K562 (cell line): ENCODE measurements at regions not wholly inside any gene's neighbourhood (a gene's known extent, or its start where the extent isn't known, plus 50 kb on each side); places are given as distances from the start of the nearest gene placed in this dataset.

ENCODE experiments used
- ATAC-seq: fragments of 200-7000 bp; cut with Tn5 transposase; 3 replicates; pipeline ENCODE4 v1.9.1; 2020; ENCODE audit warnings: moderate library complexity
- BruUV-seq: library from RNA; stranded (reverse); fragments of 400-500 nt; replicated peaks from 2 replicates; lab custom pipeline; 2021; lab: Mats Ljungman, UMichigan
- CTCF ChIA-PET: fragments of 300-600 bp; formaldehyde crosslinking; extraction: SDS; loops from one replicate; lab custom pipeline; 2021; ENCODE audit warnings: low intra/inter-chr PET ratio; lab: Yijun Ruan, JAX
- POLR2A ChIA-PET: fragments of 300-600, 350-650 bp; sonication (Branson Sonifier 250); formaldehyde crosslinking; extraction: SDS; loops from one replicate; lab custom pipeline; 2021; ENCODE audit warnings: antibody characterized with exemption, inconsistent platforms; lab: Yijun Ruan, JAX
- DNase-seq, 4 experiments: peaks; one replicate each; pipeline versions ENCODE4 v3.0.0 to v3.0.0-alpha.2; 2011 to 2018; ENCODE audit warnings: low spot score in 3 of 4, mixed read lengths in 3 of 4; ENCODE audit errors: extremely low read depth in 1 of 4
- FAIRE-seq: peaks from 2 replicates; lab custom pipeline; 2011; peaks lifted over from hg19 to GRCh38; lab: Jason Lieb, UNC
- H2AFZ ChIP-seq: 2 replicates; pipeline ENCODE4 v1.6.0; 2011; ENCODE audit warnings: low read depth, low read length, control low read depth, inconsistent platforms
- H3K27ac ChIP-seq: fragments of 200-600 bp; 3 replicates; pipeline ENCODE4 v1.8.0; 2011; ENCODE audit warnings: low read depth, mild to moderate bottlenecking, control low read depth, inconsistent platforms, low read length, moderate library complexity, mixed read lengths; ENCODE audit errors: extremely low read depth
- H3K27me3 ChIP-seq, 2 experiments: fragments of 300-600 bp in 1 of 2; 2 replicates in 1 of 2; 3 replicates in 1 of 2; pipeline versions ENCODE4 v1.6.0 to v1.8.0; 2011; ENCODE audit warnings: inconsistent platforms in 2 of 2, low read length in 2 of 2, mild to moderate bottlenecking in 1 of 2, mixed read lengths in 1 of 2, moderate library complexity in 1 of 2; ENCODE audit not compliant: control insufficient read depth in 2 of 2, insufficient read depth in 2 of 2
- H3K36me3 ChIP-seq: fragments of 300-600 bp; 3 replicates; pipeline ENCODE4 v1.8.0; 2011; ENCODE audit warnings: mild to moderate bottlenecking, low read length, inconsistent platforms; ENCODE audit not compliant: control insufficient read depth, insufficient read depth
- H3K4me1 ChIP-seq, 2 experiments: fragments of 200-600 bp in 1 of 2; replicated peaks in 1 of 2; 2 replicates in 1 of 2; 3 replicates in 1 of 2; pipeline versions ENCODE4 v1.5.1 to v1.8.0; 2011; ENCODE audit warnings: inconsistent platforms in 2 of 2, low read length in 2 of 2, mild to moderate bottlenecking in 1 of 2, mixed read lengths in 1 of 2, moderate library complexity in 1 of 2; ENCODE audit not compliant: control insufficient read depth in 2 of 2, insufficient read depth in 2 of 2
- H3K4me2 ChIP-seq: 2 replicates; pipeline ENCODE4 v1.6.1; 2011; ENCODE audit warnings: low read length, control low read depth, inconsistent platforms, mixed read lengths; ENCODE audit not compliant: insufficient read depth
- H3K4me3 ChIP-seq: fragments of 200-600 bp; sonication (generic), shearing (Covaris generic); 2 replicates; pipeline ENCODE4 v1.5.1; 2016; ENCODE audit warnings: control low read depth, inconsistent platforms
- H3K79me2 ChIP-seq: fragments of 200-600 bp; 3 replicates; pipeline ENCODE4 v1.8.0; 2011; ENCODE audit warnings: low read length, inconsistent platforms; ENCODE audit not compliant: control insufficient read depth, insufficient read depth
- H3K9ac ChIP-seq, 2 experiments: 2 replicates each; pipeline versions ENCODE4 v1.6.0 to v1.6.1; 2011; ENCODE audit warnings: low read depth in 2 of 2, low read length in 2 of 2, control low read depth in 1 of 2, inconsistent platforms in 1 of 2, mild to moderate bottlenecking in 1 of 2, mixed read lengths in 1 of 2; ENCODE audit not compliant: insufficient read depth in 1 of 2
- H3K9me1 ChIP-seq: one replicate; pipeline ENCODE4 v1.6.0; 2011; ENCODE audit warnings: inconsistent platforms, mild to moderate bottlenecking, low read length, moderate library complexity; ENCODE audit not compliant: control insufficient read depth, insufficient read depth
- H3K9me3 ChIP-seq: replicated peaks from 2 replicates; pipeline ENCODE4 v1.5.1; 2011; ENCODE audit warnings: low read depth, low read length, inconsistent platforms; ENCODE audit not compliant: control insufficient read depth, insufficient read depth
- H4K20me1 ChIP-seq: replicated peaks from 2 replicates; pipeline ENCODE4 v1.6.1; 2011; ENCODE audit warnings: low read length, inconsistent platforms, mixed read lengths; ENCODE audit not compliant: control insufficient read depth, insufficient read depth
- CTBP1 ChIP-seq: fragments of 450-650 bp; IDR thresholded peaks from 2 replicates; pipeline ENCODE4 v1.6.1; 2016; ENCODE audit warnings: borderline replicate concordance
- HEY1 ChIP-seq: fragments of 250-450 bp; sonication (Bioruptor Pico); IDR thresholded peaks from 2 replicates; pipeline ENCODE4 v1.5.0; 2020; ENCODE audit warnings: mild to moderate bottlenecking, moderate library complexity, borderline replicate concordance
- MCM7 ChIP-seq, 2 experiments: fragments of 450-650 bp; IDR thresholded peaks; 2 replicates each; pipeline ENCODE4 v1.6.1; 2016 to 2018
- TCF7 ChIP-seq: sonication (generic); IDR thresholded peaks from 2 replicates; pipeline ENCODE4 v1.6.1; 2016; ENCODE audit warnings: antibody characterized with exemption, borderline replicate concordance
- ZBTB1 ChIP-seq: sonication (generic); formaldehyde crosslinking; IDR thresholded peaks from 2 replicates; pipeline ENCODE4 v1.8.1; 2023; ENCODE audit warnings: missing genetic modification reagents, low read depth, mild to moderate bottlenecking, borderline replicate concordance
- WGBS: fragments of 100-300 bp; shearing (Covaris generic); methylation state at CpG from one replicate; pipeline ENCODE4 v1.1.6; 2016; ENCODE audit warnings: low coverage, mixed read lengths; ENCODE audit not compliant: insufficient coverage; ENCODE audit errors: missing lambda C conversion rate; 5-methylcytosine and 5-hydroxymethylcytosine counted together
- in situ Hi-C: fragments of 300-500 bp; cut with MboI; formaldehyde crosslinking; loops from 4 replicates; pipeline ENCODE4 v1.15.0; 2018; ENCODE audit warnings: inconsistent platforms, mixed read lengths
- intact Hi-C: fragments of 100-400 bp; cut with micrococcal nuclease; formaldehyde crosslinking; loops from 2 replicates; pipeline ENCODE4 v1.14.2; 2022

DNA sequence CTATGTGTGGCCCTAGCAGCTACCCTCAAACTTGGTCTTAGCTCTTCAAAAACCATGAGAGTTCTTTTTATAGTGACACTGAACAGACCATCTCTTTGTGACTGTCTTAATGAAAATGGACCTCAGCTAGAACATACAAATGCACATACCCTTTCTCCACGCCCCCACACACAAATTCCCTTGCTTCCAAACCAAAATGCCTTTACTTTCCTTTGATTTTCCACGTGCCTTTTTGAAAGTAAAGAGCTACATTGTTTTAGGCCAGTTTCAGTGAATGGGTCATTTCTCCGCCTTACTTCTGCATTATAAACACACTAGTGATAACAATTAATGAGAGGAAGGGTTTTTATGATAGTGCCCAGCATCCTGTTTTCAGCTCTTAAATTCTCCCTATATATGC, 105.8 kb upstream of the EFNA5 start:
- ATAC-seq (no peak), FAIRE-seq (no peak), DNase-seq (no peak)
- H3K27me3 ChIP-seq = no peaks in the 10 kb centered on the region
- WGBS = 0% methylated on average over 3 of the region's 3 CpGs
- no peaks in the 10 kb centered on the region for H3K4me1 ChIP-seq
- H3K9me3 ChIP-seq = no peaks in the 10 kb centered on the region
- intact Hi-C loops = no loop called here
- BruUV-seq = no TSS peak
- no peak overlapping the region for H3K9ac ChIP-seq
- H3K4me3 ChIP-seq = no peak overlapping the region
- H3K9me1 ChIP-seq = no peaks in the 10 kb centered on the region
- no peak overlapping the region for H3K27ac ChIP-seq
- no peak overlapping the region for H2AFZ ChIP-seq
- no peaks in the 10 kb centered on the region for H4K20me1 ChIP-seq
- no peaks in the 10 kb centered on the region for H3K79me2 ChIP-seq
- in situ Hi-C loops = no loop called here
- TF ChIP-seq HEY1 (CRISPR knock-in tag) (no peak), CTBP1 (no peak), TCF7 (no peak)
- ChIA-PET CTCF (no interaction called here), POLR2A (no interaction called here)
- no peaks in the 10 kb centered on the region for H3K36me3 ChIP-seq
- H3K4me2 ChIP-seq = no peak overlapping the region

DNA sequence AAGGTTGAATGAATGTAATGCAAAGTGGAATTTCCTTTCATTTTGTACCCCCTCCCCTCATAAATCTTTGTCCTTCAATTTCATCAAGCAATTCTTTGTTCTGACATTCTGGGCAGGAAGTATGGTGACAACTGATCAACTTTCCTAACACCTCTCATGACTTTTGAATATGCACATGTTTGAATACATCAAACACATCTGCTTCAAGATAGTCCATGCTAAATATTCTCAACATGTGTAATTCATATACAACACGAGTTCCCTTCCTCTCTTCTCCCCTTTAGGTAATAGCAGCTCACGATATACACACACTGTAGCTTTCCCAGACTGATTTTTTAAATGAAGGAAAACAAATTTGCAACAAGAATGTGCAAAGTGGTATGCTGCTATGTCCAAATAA, 103.6 kb upstream of the EFNA5 start:
- H4K20me1 ChIP-seq = no peaks in the 10 kb centered on the region
- H3K27ac ChIP-seq = no peak overlapping the region
- no peak overlapping the region for H3K4me2 ChIP-seq
- no peaks in the 10 kb centered on the region for H3K9me1 ChIP-seq
- TF ChIP-seq MCM7 (IDR thresholded peaks at IDR 0.05) (no peak), ZBTB1 (no peak)
- H2AFZ ChIP-seq = no peak overlapping the region
- no peaks in the 10 kb centered on the region for H3K9me3 ChIP-seq
- H3K4me1 ChIP-seq = no peaks in the 10 kb centered on the region
- FAIRE-seq (no peak), DNase-seq (no peak), ATAC-seq (no peak)
- no peaks in the 10 kb centered on the region for H3K36me3 ChIP-seq
- no TSS peak for BruUV-seq
- intact Hi-C loops (no loop called here), in situ Hi-C loops (no loop called here)
- no peaks in the 10 kb centered on the region for H3K79me2 ChIP-seq
- WGBS = 0% methylated on average over 2 of the region's 2 CpGs
- no peak overlapping the region for H3K9ac ChIP-seq
- POLR2A ChIA-PET = no interaction called here
- H3K27me3 ChIP-seq = no peaks in the 10 kb centered on the region
- CTCF ChIA-PET = no interaction called here
- no peak overlapping the region for H3K4me3 ChIP-seq
